ENCODE measurements at regions not wholly inside any gene's neighbourhood (a gene's known extent, or its start where the extent isn't known, plus 50 kb on each side); places are given as distances from the start of the nearest gene placed in this dataset.
"Not testable (repeated sequence)": the region's sequence is repeated elsewhere in the genome, so short reads cannot be mapped to it uniquely, and the experiment has no call there.

DNA sequence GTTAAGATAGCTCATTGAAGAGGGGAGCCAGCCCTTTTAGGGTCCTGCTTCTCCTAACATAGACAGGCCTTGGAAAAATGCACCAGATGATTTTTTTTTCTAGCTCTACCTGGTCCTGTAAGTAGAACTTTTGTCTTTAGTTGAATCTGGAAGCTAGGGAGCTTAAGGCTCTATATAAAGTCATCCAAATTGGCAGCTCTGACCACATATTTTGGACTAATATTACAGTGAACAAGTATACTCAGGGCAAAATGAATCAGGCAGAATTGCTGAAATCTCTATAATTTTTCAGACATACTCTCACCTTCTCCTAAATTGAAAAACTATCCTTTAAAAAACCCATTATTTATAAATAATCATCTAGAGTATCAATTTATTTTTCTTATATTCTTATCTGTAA, 375.6 kb downstream of the OSTF1 start:
- no peak for DNase-seq

DNA sequence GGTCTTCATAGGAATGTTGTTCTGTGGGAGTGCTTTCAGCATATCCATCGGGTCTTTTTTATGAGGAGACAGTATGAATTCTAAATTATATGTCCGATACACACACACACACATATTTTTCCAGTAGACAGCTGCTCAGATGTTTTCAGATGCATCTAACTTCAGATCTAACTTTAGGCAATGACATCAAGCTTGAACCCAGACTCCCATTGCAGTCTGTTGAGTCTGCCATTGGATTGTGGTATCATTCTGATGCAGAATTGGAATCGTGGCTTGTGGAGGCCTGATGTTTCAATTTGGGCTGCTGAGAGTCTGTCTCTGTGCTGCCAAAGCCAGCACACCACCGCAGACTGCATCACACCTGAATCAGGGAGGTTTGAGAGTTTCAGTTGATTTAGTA, 376.4 kb downstream of the OSTF1 start:
- DNase-seq: no peak

DNA sequence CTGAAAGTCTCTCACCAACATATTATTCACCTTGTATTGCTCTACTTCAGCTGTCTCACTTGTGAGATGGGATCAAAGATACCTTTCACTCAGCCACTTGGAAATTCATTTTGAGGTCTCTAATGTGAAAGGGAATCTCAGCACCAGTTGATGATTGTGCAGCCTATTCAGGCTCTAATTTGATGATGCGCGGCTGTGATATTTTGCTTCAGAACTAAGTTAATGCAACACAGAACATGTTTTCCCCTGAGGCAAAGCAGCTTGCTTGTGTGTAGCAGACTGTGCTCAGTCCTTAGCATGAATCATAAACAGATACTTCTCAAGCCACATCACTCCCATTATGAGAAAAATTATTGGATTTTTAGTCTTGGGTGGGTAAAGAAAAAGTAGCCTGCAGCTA, 378.8 kb downstream of the OSTF1 start:
- no peak for DNase-seq

DNA sequence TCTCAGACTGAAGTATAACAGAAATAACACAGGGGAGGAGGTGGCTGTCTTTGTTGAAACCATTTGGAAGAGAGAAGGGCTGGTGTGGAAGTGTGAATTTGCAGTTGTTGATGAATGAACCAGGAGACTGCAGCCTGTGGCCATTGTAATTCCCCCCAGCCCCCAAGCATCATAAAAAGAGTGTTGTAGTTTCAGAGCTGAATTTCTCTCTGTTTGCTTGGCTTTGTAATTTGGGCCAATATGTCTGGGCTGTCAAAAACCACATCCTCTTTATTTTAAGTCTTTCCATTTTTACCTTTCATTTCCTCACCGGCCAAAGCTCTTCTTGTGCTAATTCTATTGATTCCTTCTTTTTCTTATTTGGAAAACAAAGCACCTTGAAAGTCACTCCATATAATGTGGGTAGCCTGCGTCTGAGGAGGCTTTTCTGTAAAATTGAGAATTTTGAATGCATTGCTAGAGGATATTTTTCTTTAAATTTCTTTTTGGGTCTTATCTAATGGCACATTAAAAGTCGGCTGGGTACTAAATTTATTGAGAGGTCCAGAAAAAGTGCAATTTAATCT, 383.3 kb downstream of the OSTF1 start:
- DNase-seq: no peak

DNA sequence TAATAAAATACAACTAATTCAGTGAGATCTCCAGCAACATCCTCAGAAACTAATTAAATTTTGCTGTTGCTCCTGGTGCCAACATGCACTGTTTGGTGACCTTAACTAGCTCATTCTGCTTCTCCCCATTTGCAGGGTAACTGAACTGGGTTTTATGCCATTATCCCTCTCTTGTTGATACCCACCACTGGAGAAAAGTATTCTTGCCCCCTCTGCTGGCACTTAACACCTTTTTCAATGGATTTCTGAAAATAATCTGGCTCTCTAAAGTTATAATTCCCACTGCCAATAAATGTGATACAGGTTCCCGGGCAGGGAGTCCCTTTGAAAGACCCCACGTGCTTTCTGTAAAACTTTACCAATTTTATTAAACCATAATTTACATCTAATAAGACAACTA, 394.3 kb downstream of the OSTF1 start:
- no peak for DNase-seq

DNA sequence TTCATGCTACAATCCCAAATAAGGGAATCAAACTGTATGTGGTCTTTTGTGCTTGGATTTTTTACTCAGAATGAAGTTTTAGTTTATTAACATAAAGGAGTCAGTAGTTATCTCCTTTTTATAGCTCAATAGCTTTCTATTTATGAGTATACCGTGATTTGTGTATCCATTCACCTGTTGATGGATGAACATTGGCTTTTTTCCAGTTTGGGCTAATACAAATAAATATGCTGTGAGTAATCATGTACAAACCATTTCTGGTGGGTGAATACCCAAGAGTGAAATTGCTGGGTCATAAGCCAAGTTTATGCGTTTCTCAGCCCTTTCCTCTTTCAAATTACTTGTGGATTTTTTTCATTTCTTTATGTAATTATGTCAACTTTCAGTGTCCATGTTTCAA, 395.3 kb downstream of the OSTF1 start:
- no peak for DNase-seq

DNA sequence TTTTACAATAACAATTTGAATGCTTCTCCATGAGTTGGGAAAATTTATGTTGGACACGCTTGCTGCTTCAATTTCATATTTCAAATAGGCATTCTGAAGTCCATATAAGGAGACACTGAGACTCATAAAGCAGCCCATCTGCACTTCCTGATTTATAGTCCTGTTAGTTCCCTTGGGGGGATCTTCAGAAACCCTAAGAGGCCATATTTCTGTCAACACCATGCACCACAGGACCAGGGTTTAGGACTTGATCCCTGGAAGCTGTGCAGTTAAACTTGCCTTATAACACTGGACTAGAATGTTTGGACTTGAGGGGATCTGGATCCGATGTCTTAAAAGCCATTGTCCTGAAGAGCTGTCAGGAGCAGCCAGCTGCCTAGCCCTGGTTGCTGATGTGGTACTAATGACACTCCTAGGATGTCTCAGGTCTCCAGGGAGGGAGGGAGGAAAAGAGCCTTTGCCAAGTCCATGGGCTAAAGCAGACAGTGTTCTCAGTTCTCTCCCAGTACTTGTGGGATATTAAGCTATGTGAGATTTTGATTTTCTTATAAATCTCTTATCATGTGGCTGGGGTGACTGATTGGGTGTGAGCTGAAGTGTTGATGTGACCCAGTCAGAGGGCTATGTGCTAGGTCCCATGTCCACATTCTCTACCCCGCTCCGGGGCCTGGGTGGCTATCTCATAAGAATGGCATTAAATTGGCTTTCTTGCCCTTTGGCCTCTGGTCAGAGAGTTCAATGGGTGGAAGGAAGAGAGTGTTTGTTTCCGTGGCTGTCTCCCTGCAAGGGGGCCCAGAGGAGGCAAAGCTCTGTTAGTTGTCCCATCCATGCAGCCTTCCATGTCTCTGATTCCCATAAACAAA, 399.8 kb downstream of the OSTF1 start:
- no peak for DNase-seq

DNA sequence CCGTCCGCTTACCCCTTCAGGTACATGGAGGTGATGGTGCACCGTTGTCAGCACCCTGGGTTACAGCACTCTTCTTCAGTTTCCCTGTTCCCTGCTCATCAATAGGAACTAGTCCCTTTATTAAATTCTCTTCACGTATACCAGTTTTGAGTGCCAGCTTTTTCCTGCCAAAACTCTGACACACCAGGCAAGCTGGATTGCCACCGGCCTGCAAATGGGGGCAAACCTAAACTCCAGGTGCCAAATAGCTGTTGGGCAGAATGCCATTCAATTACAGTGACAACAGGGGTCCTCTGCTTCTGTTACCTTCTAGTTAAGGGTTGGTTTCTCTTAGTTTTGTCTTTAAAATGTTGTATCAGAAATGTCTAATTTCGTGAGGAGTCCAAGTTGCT, 400.4 kb downstream of the OSTF1 start:
- no peak for DNase-seq

DNA sequence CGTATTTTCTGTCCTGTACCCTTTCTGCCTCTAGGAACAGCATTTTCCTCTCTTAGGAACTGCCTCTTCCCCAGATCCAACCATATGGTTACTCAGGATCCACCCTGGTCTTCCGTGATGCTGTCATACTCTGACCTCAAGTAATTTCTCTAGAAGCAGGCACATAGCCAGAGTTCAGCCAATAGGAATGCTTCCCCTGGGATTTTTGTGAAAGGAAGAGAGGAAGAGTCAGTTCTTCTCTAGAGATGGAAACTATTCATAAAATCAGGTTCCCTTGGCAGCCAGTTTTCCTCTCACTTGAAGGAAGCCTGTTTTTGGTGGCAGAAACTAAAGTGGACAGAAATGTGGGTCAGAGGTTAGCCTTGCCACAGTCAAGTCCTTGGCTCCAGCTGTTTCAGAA, 400.1 kb upstream of the PCSK5 start:
- no peak for DNase-seq

DNA sequence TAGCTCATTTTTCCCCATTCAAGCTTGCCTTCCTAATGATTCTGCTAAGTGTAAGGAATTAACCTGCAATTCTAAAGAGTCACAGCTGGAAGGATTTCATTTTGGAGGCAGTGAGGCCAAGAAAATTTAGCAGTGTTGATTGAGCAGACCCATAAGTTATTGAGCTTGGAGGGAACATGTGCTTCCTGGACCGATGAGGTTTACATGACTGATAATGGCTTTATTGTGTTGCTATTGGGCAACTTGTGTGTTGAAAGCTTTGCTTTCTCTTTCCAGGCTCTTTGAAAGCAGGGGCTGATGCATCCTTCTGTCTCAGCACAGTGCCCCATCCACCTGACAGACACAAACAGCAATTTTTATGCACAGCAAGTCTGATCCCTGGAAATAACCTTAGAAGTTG, 398.9 kb upstream of the PCSK5 start:
- DNase-seq: no peak

DNA sequence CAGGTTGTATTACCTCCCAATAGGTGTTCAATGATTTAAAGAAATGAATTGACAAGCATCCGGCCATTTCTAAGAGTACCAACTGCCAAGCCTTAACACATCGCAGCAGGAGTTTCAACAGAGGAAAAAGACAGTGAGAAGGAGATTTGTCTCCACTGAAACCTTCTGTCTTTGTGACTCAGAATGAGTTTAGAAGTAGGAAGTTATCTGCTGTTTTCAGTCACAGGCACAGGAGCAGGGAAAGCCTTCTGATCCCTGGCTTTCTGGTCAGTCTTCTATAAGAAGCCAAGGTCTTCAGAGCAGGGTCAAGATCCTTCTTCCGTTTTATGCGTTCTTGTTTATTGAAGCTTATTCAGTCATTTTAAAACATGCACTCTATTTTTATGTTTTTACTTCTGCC, 390.7 kb upstream of the PCSK5 start:
- DNase-seq: no peak

DNA sequence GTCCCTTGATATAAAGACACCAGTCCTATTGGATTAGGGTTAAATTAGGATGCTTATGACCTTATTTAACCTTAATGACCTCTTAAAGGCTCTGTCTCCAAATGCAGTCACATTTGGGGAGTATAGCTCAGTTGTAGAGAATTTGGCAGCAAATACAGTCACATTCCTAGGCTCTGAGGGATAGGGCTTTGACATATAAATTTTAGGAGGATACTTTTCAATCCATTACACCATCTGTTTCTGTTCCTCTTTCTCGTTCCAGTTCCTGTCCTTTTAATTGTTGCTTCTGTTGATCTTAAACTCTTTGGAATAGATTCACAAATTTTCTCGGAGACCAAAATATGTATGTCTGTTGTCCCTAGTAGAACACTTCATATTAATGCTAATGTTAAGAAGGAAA, 390.0 kb upstream of the PCSK5 start:
- no peak for DNase-seq

DNA sequence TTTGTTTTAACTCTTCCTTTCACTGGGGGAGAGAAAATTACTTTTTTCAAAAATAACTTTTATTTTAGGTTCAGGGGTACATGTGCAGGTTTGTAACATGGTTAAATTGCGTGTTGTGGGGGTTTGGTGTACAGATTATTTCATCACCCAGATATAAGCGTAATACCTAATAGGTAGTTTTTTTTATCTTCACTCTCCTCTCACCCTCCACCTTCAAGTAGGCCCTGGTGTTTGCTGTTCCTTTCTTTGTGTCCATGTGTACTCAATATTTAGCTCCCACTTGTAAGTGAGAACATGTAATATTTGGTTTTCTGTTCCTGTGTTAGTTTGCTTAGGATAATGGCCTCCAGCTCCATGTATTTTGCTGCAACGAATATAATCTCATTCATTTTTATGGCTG, 389.5 kb upstream of the PCSK5 start:
- DNase-seq: not testable (repeated sequence)

DNA sequence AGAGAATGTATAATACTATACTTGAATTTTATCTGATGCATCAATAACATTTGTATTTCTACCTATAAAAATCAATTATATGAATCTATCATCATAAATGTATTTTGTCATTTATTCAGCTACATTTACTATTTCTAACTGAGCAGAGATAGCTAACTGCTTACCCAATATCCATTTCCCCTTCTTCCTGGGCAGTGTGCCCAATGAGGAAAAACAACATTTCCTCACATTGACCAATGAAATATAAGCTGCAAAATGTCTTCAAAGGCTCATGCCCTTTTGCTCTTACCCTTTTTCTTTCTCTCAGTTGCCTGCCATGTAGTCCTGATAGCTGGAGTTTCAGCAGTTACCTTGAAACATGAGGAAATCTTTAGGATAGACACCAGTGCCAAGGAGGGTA, 385.8 kb upstream of the PCSK5 start:
- no peak for DNase-seq

DNA sequence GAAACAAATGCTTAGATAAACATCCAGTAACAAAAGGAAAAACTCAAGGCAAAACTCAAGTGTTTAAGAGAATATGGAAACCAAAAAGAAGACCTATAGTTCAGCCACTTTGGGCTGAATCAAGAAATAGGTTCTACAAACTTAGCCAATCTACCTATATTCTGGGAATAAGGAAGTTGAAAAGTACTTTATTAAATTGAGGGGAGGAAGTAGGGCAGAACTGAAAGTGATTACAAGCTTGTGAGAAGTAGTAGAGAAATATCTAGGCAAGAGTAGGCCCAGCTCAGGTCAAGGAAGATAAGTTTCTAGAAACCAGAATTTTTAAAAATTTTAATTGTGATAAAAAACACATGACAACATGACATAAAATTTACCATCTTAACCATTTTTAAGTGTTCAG, 384.8 kb upstream of the PCSK5 start:
- no peak for DNase-seq

DNA sequence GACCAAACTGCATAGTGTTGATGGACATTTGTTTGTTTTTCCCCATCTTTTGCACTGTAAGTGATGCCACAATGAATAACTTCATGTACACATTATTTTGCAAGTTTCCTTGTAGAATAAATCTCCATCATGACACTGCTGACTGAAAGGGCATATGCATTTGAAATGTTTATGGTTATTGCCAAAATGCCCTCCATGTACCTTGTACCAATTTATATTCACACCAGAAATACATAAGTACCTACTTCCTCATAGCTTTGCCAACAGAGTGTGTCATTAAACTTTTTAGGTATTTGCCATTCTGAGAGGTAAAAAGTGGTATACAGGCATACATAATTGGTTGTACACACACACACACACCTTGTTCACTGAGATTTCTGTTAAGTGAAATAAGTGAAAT, 361.0 kb upstream of the PCSK5 start:
- DNase-seq: no peak

DNA sequence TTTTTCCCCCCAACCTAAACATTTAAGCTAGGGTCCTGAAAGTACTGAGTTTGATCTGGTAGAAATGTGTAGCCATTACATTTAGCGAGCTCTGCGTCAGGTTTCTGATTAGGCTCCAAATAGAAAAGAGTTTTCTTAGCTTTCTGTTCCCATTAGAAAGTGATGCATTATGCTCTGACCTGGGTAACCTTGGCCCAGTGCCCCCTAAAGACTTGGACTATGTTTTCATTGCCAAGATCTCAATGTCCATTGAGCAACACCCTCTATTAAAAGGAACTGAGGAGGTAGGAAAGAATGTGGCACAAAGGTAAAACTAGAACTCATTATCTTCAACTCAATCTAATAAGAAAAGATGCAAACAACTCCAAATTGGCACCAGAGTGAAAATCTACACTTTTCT, 358.9 kb upstream of the PCSK5 start:
- no peak for DNase-seq

DNA sequence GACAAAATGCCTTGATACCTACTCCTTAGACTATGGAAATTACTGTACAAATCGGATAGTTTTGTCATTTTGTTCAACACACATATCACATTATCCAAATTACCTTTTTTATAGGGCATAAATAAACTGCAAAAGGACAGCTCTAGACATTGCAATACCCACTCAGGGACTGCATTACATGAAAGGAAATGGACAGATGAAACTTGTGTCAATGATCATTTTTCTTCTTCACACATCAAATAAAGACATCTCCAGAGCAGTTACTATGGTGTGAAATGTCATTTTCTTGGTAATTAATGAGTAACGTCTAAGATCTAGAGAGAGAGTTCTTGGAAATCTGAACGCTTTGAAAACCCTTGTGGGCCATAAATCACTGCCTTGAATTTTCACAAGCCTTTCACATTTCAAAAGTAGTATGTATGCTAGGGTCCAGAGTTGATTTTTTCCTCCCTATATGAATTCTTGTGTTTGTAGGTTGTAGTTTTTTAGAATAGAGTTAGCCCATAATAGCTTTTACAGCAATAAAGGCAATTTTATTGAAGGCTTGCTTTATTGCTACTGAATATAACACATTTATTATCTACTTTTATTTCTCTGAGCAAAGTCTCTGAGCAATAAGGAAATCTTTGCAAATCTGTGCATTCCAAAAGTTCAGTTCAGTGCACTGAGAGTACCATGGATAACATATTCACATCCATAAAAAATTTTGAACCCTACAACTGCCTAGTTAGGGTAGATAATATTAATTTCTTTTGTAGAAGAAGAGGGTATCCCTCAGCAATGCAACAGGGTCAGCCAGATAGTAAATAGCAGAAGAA, 358.0 kb upstream of the PCSK5 start:
- no peak for DNase-seq

DNA sequence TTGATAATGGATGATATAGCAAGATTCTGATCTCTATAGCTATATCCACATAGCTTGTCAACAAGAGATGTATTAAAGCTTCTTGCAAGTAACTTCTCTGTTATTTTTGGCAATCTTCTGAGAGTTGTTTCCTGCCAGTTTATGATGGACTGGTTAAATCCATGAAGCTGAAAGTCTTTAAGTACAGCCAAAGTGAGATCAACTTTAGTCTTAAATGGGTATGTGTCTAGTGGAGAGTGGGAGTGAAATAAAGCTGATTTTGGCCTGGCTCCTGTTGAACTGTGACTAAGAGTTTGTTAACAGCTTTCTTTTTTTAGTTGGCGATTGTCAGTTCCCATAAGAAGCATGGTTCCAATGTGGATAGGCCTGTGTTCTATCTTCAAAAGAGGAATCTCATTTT, 350.9 kb upstream of the PCSK5 start:
- no peak for DNase-seq

DNA sequence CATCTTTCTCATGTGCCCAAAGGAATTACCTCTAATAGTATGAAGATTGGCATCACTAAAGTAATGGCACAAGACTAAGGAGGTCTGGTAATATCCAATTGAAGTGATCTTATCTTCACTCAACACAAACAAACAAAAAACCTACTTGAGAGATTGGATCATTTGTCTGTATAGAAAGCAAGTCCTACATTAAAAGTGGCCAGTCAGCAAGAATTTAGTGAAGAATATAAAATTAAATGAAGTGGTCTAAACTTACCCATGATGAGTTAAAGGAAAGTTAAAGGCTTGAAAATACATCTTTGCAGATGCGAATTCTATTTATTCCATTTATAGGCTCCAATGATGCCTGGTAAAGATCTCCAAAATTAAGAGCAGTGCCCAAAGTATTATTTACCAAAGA, 350.3 kb upstream of the PCSK5 start:
- DNase-seq: no peak

DNA sequence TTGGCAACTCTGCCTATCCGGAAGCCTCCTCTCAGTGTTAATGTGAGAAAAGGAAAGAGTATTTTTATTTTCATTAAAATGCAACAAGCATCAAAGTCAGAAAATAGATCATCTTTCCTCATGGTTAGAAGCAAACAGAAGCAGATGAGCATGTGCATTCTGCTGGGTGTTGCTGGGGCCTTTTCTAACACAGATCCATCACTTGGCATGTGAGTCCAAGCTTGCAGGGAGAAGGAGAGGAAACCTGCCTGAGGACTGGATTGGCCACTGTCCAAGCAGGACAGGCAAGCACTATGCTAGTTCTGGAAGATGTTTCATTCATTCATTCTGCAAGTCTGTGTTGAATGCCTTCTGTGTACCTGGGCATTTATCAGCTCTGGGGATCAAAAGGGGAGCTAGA, 348.7 kb upstream of the PCSK5 start:
- DNase-seq: no peak

DNA sequence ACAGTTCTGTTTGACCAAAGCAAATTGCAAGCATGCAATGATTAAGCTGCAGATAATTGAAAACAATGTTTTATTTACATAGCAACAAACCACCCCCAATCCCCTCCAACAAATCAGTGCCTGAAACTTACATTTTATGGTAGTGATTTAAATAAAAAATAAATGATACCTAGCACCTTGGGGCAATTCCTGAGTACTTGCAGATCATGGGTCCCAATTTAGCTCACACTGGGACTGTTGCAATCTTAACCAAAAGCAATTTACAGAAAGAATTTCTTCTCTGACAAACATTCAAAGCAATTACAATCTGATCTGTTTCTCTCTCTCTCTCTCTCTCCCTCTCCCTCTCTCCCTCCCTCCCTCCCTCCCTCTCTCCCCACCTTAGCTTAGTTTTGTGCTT, 345.7 kb upstream of the PCSK5 start:
- no peak for DNase-seq

DNA sequence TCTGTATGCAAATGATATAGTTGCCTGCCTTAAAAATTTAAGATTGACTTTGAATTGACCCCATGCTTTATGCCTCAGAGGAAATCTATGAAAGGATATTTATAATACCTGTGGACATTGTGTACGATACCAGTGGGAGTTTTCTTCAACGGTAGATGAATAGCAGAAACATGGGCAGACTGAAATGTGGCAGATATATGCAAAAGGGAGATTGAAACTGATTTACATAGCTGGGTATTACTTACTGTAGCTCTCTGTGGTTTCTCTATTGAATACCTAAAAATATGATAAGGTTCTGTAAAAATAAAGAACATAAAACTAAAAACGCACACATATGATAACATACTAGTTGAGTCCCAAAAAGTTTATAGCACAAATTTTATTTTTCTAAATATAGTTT, 345.2 kb upstream of the PCSK5 start:
- no peak for DNase-seq

DNA sequence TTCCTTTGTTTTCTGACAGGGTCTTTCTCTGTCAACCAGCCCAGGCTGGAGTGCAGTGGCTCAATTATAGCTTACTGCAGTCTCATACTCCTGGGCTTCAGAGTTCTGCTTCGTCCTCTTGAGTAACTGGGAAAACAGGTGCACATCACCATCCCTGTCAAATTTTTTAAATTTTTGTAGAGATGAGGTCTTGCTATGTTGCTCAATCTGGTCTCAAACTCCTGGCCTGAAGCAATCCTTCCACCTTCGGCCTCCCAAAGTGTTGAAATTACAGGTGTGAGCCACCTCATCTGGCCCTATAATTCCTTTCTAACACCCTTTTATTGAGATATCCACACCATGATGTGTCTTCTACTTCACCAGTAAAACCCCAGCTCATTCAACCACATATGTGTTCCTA, 341.6 kb upstream of the PCSK5 start:
- no peak for DNase-seq

Measured in activated CD4-positive, alpha-beta T cell treated with anti-CD3 and anti-CD28 coated beads, Interleukin-2, amount 50 U/mL, for 1 hour (primary cell).